ENCODE measurements at regions not wholly inside any gene's neighbourhood (a gene's known extent, or its start where the extent isn't known, plus 50 kb on each side); places are given as distances from the start of the nearest gene placed in this dataset.

DNA sequence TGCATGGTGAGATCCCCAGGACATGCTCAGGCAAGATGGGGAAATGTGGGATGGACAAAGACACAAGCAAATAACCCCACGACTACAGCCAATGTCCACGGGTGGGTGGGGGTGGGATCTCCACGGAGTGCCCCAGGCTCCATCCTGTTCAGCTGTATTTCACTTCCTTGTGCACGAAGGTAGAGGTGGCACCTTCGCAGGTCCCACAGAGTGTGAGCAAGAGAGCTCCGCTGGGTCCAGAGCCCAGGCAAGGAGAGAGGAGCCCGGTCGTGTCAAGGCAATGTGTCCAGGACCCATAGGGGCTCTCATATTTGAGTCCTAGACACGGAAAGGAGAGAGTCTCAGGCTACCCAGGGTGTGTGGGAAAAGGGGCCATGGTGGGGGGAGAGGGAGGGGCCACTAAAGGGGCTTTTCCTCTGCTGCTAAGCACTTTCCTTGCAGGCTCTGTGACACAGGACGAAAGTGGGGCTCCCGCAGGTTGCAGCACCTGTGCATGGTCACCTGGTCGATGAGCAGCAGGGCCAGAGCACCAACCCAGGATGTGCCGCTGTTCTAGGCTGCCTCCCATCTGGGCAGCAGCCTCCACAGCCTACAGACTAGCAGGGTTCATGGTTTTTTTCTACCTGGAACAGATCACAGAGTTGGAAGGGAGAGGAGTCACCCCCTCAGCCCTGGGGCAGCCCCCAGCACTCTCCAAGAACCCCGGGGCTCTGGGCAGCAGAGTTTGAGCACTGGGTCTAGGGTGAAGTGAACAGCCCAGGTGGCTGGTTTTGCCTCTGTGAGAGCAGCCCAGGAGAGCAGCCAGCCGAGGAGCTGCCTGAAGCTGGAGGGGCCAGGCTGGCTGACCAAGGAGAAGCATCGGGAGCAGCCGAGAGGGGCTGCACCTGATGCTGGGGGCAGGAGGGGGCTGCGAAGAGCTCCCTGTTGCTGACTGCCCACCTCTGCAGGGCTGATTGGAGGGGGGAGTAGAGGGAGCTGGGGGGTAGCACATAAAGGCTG lies 100.7 kb upstream of the MVB12B start:
- intact Hi-C loops (cut with DNase I; ENCODE audit: low total_unique reads), result loop anchor here (10.0 kb wide), 1 partner anchor 671 kb away; no protein-coding TSS in a partner anchor
- peak in 1 of 2 donors; percentile 58 for DNase-seq
- Histone ChIP-seq H3K27me3 (peaks cover 0 to 73% of the 10 kb centered on the region in 2 donors), H3K4me3 (no peak overlapping the region), H3K36me3 (no peaks in the 10 kb centered on the region), H3K4me1 (peaks cover 0 to 6% (median 0%) of the 10 kb centered on the region in 4 donors), H3K27ac (no peak overlapping the region), H3K9me3 (peaks cover 0 to 12% (median 0%) of the 10 kb centered on the region in 3 donors)
- TF ChIP-seq CTCF (IDR thresholded peaks at IDR 0.05), result no peak

DNA sequence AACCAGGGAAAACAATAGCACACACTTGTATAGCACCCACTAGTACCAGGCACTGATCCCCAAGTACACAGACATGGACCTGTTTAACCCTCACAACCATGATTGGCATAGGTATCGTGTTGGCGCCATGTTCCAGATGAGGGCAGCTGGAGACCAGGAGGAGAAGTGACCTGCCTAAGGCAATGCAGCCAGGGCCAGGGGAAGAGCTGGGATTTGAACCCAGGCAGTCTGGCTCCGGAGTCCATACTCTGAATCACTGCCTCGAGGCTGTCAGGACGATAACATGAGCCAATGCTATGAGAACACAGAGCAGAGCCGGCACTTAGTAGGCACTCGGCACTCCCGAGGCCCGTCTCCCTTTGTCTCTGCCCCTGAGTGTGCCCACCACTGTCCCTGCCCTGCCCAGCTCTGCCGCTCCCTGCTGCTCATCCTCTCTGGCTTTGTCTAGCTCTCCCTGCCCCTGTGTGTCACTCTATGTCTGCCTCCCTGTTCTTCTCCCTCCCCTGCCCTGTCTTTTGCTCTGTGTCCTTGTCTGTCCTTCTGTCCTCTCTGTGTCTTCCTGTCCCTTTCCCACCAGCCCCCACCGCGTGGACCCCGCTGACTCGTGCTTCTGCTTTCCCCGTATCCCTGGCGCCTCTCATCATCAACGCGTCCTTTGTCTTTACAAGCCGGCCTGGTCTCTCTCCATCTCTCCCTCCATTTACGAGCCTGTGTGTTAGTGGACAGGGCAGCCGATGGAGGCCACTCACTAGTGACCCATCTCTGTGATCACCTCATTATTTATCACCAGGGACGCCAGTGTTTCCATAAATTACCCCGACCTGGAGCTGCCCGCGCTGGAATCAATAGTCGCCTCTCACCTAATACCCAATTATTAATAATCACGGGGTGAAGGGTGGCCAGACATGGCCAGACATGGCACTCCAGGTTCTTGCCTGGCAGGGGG lies 99.4 kb upstream of the MVB12B start:
- intact Hi-C loops (cut with DNase I; ENCODE audit: low total_unique reads), result loop anchor here (10.0 kb wide), 1 partner anchor 672 kb away; no protein-coding TSS in a partner anchor
- H3K27me3 ChIP-seq, result peaks cover 0 to 70% of the 10 kb centered on the region in 2 donors
- no peak overlapping the region for H3K27ac ChIP-seq
- H3K9me3 ChIP-seq, result no peaks in the 10 kb centered on the region
- TF ChIP-seq CTCF (IDR thresholded peaks at IDR 0.05), result no peak
- peak in 1 of 2 donors; percentile 48 for DNase-seq
- H3K4me3 ChIP-seq, result no peak overlapping the region
- H3K36me3 ChIP-seq, result no peaks in the 10 kb centered on the region
- H3K4me1 ChIP-seq, result peaks cover 0 to 6% (median 0%) of the 10 kb centered on the region in 4 donors

- Histone ChIP-seq H3K27ac (no peak overlapping the region), H3K4me3 (no peak overlapping the region), H3K27me3 (peaks cover 0 to 60% of the 10 kb centered on the region in 2 donors), H3K9me3 (no peaks in the 10 kb centered on the region), H3K36me3 (no peaks in the 10 kb centered on the region), H3K4me1 (no peaks in the 10 kb centered on the region)
- TF ChIP-seq CTCF (IDR thresholded peaks at IDR 0.05), result no peak
- intact Hi-C loops (cut with DNase I; ENCODE audit: low total_unique reads), result loop anchor here (10.0 kb wide), 1 partner anchor 673 kb away; no protein-coding TSS in a partner anchor
- peak in 1 of 2 donors; percentile 46 for DNase-seq
Measured at GRCh38 chr9:126228111-126228780, 98.4 kb upstream of the MVB12B start.

DNA sequence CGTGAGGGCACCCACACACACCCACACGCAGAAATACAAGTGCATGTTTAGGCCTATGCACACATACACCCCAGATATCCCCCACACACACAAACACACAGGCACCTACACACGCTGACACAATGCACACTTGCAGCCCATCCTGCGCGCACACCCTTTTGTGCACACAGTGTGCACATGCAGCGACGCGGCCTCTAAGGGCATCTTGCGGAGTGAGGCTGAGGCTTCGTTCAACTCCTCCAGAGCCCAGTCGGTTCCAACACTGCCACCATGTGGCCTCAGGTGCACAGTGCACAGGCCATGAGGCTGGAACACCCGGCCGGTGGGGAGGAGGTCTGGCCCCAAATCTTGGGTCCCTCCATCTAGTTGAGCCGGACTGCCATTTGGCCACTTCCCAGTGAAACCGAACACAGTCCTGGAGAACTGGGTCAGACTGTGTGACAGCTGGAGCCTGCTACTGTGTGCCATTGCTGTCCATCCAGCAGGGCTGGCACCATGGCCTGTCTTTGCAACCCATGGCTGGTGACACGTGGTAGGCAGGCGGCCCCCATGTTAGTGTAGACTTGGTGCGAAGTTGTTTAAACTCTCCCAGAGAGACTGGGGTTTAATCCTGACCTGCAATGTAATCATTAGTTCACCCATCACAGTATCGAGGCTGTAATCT lies 97.7 kb upstream of the MVB12B start:
- intact Hi-C loops (cut with DNase I; ENCODE audit: low total_unique reads), result loop anchor here (10.0 kb wide), 1 partner anchor 674 kb away; no protein-coding TSS in a partner anchor
- H3K27me3 ChIP-seq, result peaks cover 0 to 53% of the 10 kb centered on the region in 2 donors
- TF ChIP-seq CTCF (IDR thresholded peaks at IDR 0.05), result peak; percentile 85 to 89
- no peak overlapping the region for H3K27ac ChIP-seq
- peak; percentile 62 to 69 for DNase-seq
- no peaks in the 10 kb centered on the region for H3K4me1 ChIP-seq
- no peaks in the 10 kb centered on the region for H3K36me3 ChIP-seq
- no peaks in the 10 kb centered on the region for H3K9me3 ChIP-seq
- no peak overlapping the region for H3K4me3 ChIP-seq

Data from tibial artery (tissue), 4 donors.